MCF 10A (cell line): ENCODE measurements at regions not wholly inside any gene's neighbourhood (a gene's known extent, or its start where the extent isn't known, plus 50 kb on each side); places are given as distances from the start of the nearest gene placed in this dataset.
"Not testable (repeated sequence)": the region's sequence is repeated elsewhere in the genome, so short reads cannot be mapped to it uniquely, and the experiment has no call there.

ENCODE experiments used
- BruUV-seq: library from RNA; stranded (reverse); fragments of 400-500 nt; replicated peaks from 2 replicates; lab custom pipeline; 2021; lab: Mats Ljungman, UMichigan
- CTCF ChIA-PET: fragments of 300-600 bp; sonication (Branson Sonifier 250); formaldehyde crosslinking; extraction: SDS; loops from one replicate; lab custom pipeline; 2021; ENCODE audit warnings: antibody characterized with exemption, inconsistent platforms; lab: Yijun Ruan, JAX
- POLR2A ChIA-PET: fragments of 300-600, 350-650 bp; sonication (Branson Sonifier 250); formaldehyde crosslinking; extraction: SDS; loops from one replicate; lab custom pipeline; 2020; ENCODE audit warnings: antibody characterized with exemption, inconsistent platforms; lab: Yijun Ruan, JAX
- DNase-seq: peaks from one replicate; pipeline ENCODE4 v3.0.0-alpha.2; 2018; ENCODE audit not compliant: unreplicated experiment
- H3K27ac Mint-ChIP-seq: one replicate; pipeline ENCODE4 v1.8.0; 2022; ENCODE audit warnings: mild to moderate bottlenecking, low read depth, mixed read lengths; ENCODE audit not compliant: unreplicated experiment
- H3K27me3 Mint-ChIP-seq: one replicate; pipeline ENCODE4 v1.8.0; 2022; ENCODE audit warnings: mixed read lengths; ENCODE audit not compliant: insufficient read depth, unreplicated experiment
- H3K36me3 Mint-ChIP-seq: one replicate; pipeline ENCODE4 v1.8.0; 2022; ENCODE audit warnings: mild to moderate bottlenecking, moderate library complexity, mixed read lengths; ENCODE audit not compliant: insufficient read depth, unreplicated experiment
- H3K4me1 Mint-ChIP-seq: one replicate; pipeline ENCODE4 v1.8.0; 2022; ENCODE audit warnings: mixed read lengths; ENCODE audit not compliant: insufficient read depth, unreplicated experiment
- H3K4me3 Mint-ChIP-seq: one replicate; pipeline ENCODE4 v1.8.0; 2022; ENCODE audit warnings: mild to moderate bottlenecking, moderate library complexity, mixed read lengths; ENCODE audit not compliant: unreplicated experiment
- H3K9me3 Mint-ChIP-seq: one replicate; pipeline ENCODE4 v1.8.0; 2022; ENCODE audit warnings: mixed read lengths; ENCODE audit not compliant: unreplicated experiment
- CTCF ChIP-seq: fragments of 200-600 bp; IDR thresholded peaks from one replicate; pipeline ENCODE4 v1.8.0; 2022; ENCODE audit warnings: antibody characterized with exemption, mild to moderate bottlenecking; ENCODE audit not compliant: unreplicated experiment
- intact Hi-C: fragments of 100-400 bp; cut with micrococcal nuclease; formaldehyde crosslinking; loops from 2 replicates; pipeline ENCODE4 v1.14.1; 2022

DNA sequence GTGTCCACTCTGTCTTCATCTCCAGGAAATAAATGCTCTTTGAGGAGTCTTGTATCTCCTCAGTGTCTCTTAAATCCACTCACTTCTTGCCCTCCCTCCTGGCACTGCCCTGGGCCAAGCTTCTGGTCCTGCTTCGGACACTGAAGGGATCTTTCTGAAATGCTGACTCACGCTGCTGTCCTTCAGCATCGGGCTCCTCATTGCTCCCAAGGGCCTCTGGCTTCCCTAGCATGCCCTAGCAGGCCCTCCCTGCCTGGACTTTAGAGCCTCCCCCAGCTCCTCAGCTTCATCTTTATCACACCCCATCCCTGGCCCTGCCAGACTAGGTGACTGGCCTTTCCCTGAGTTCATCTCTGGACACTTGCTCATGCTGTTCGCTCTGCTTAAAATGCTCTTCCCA lies 96.6 kb downstream of the FOXD2 start:
- TF ChIP-seq CTCF, result no peak
- POLR2A ChIA-PET, result no interaction called here
- H3K36me3 Mint-ChIP-seq, result no peaks in the 10 kb centered on the region
- CTCF ChIA-PET, result interaction anchor here (0.6 to 2.6 kb wide), 5 partner anchors 8 to 176 kb away, joined by 3 to 7 read pairs (median 3); no protein-coding TSS in a partner anchor
- peaks cover 6% of the 10 kb centered on the region for H3K4me1 Mint-ChIP-seq
- no peak for DNase-seq
- peak overlapping the region; percentile 5 for H3K27ac Mint-ChIP-seq
- no peaks in the 10 kb centered on the region for H3K27me3 Mint-ChIP-seq
- intact Hi-C loops, result no loop called here
- no peak overlapping the region for H3K4me3 Mint-ChIP-seq
- no peaks in the 10 kb centered on the region for H3K9me3 Mint-ChIP-seq
- no TSS peak for BruUV-seq

- no peak for TF ChIP-seq CTCF
- Mint-ChIP-seq H3K36me3 (no peaks in the 10 kb centered on the region), H3K27me3 (no peaks in the 10 kb centered on the region), H3K4me3 (no peak overlapping the region), H3K27ac (no peak overlapping the region), H3K9me3 (no peaks in the 10 kb centered on the region), H3K4me1 (peaks cover 6% of the 10 kb centered on the region)
- ChIA-PET CTCF (interaction anchor here (0.7 kb wide), 1 partner anchor 360 kb away, joined by 3 read pairs; no protein-coding TSS in a partner anchor), POLR2A (no interaction called here)
- BruUV-seq, result no TSS peak
- intact Hi-C loops, result no loop called here
- DNase-seq, result no peak
These were observed 98.8 kb downstream of the FOXD2 start for GRCh38 chr1:47536646-47537118.

- Mint-ChIP-seq H3K9me3 (no peaks in the 10 kb centered on the region), H3K27me3 (no peaks in the 10 kb centered on the region), H3K4me1 (peaks cover 6% of the 10 kb centered on the region), H3K4me3 (no peak overlapping the region), H3K36me3 (no peaks in the 10 kb centered on the region), H3K27ac (no peak overlapping the region)
- intact Hi-C loops, result no loop called here
- TF ChIP-seq CTCF, result no peak
- DNase-seq, result no peak
- CTCF ChIA-PET, result interaction anchor here (0.7 kb wide), 1 partner anchor 361 kb away, joined by 3 read pairs; no protein-coding TSS in a partner anchor
- BruUV-seq, result no TSS peak
- POLR2A ChIA-PET, result no interaction called here
These were observed 99.4 kb downstream of the FOXD2 start for GRCh38 chr1:47537268-47537667.

- H3K27ac Mint-ChIP-seq, result no peak overlapping the region
- ChIA-PET POLR2A (no interaction called here), CTCF (interaction anchor here (0.7 to 1.6 kb wide), 4 partner anchors 9 to 169 kb away, joined by 3 to 5 read pairs (median 4); no protein-coding TSS in a partner anchor)
- H3K4me3 Mint-ChIP-seq, result no peak overlapping the region
- DNase-seq, result no peak
- H3K27me3 Mint-ChIP-seq, result no peaks in the 10 kb centered on the region
- H3K9me3 Mint-ChIP-seq, result no peaks in the 10 kb centered on the region
- no peak for TF ChIP-seq CTCF
- no TSS peak for BruUV-seq
- H3K4me1 Mint-ChIP-seq, result peaks cover 6% of the 10 kb centered on the region
- intact Hi-C loops, result no loop called here
- H3K36me3 Mint-ChIP-seq, result no peaks in the 10 kb centered on the region
These were observed 100.1 kb downstream of the FOXD2 start for GRCh38 chr1:47537966-47538365.

- intact Hi-C loops, result not testable (repeated sequence)
These were observed 100.7 kb downstream of the FOXD2 start for GRCh38 chr1:47538530-47538929.

GRCh38 chr1:47541705-47542104 lies 103.9 kb downstream of the FOXD2 start:
- CTCF ChIA-PET, result interaction anchor here (0.8 kb wide), 1 partner anchor 24 kb away, joined by 3 read pairs; no protein-coding TSS in a partner anchor
- DNase-seq, H3K27me3 Mint-ChIP-seq, BruUV-seq, H3K36me3 Mint-ChIP-seq, intact Hi-C loops, H3K4me3 Mint-ChIP-seq, H3K4me1 Mint-ChIP-seq, H3K9me3 Mint-ChIP-seq, H3K27ac Mint-ChIP-seq, POLR2A ChIA-PET: not testable (repeated sequence)

More at GRCh38 chr1:47538530-47538929, 100.7 kb downstream of the FOXD2 start:
- CTCF ChIA-PET, result interaction anchor here (1.1 to 1.6 kb wide), 3 partner anchors 10 to 168 kb away, joined by 4 to 5 read pairs (median 5); no protein-coding TSS in a partner anchor
- H3K36me3 Mint-ChIP-seq, H3K9me3 Mint-ChIP-seq, BruUV-seq, H3K4me3 Mint-ChIP-seq, H3K4me1 Mint-ChIP-seq, POLR2A ChIA-PET, H3K27ac Mint-ChIP-seq, DNase-seq, H3K27me3 Mint-ChIP-seq: not testable (repeated sequence)
